OCI-LY7 (cell line): ENCODE measurements at regions not wholly inside any gene's neighbourhood (a gene's known extent, or its start where the extent isn't known, plus 50 kb on each side); places are given as distances from the start of the nearest gene placed in this dataset.

Experiments used
- BruUV-seq: library from RNA; stranded (reverse); fragments of 400-500 nt; replicated peaks from 2 replicates; lab custom pipeline; 2021; lab: Mats Ljungman, UMichigan
- CTCF ChIA-PET: fragments of 300-600 bp; sonication (Branson Sonifier 250); formaldehyde crosslinking; loops from one replicate; lab custom pipeline; 2022; ENCODE audit warnings: antibody characterized with exemption; ENCODE audit not compliant: unreplicated experiment; lab: Charles Lee
- POLR2A ChIA-PET: fragments of 300-600 bp; sonication (Branson Sonifier 250); formaldehyde crosslinking; loops from one replicate; lab custom pipeline; 2022; ENCODE audit warnings: antibody characterized with exemption; lab: Charles Lee
- DNase-seq: peaks from one replicate; pipeline ENCODE4 v3.0.0-alpha.2; 2015; ENCODE audit warnings: low spot score
- H2AFZ ChIP-seq: fragments of 200-600 bp; sonication (generic), shearing (Covaris generic); 2 replicates; pipeline ENCODE4 v1.6.1; 2014; ENCODE audit warnings: mild to moderate bottlenecking, antibody characterized with exemption, low read length, moderate library complexity
- H3K27ac ChIP-seq: fragments of 200-600 bp; sonication (generic); 2 replicates; pipeline ENCODE4 v1.5.1; 2014; ENCODE audit warnings: mixed run types, low read depth, mild to moderate bottlenecking, moderate library complexity, low read length, inconsistent platforms; ENCODE audit not compliant: poor library complexity, severe bottlenecking
- H3K36me3 ChIP-seq: fragments of 200-600 bp; sonication (generic); 2 replicates; pipeline ENCODE4 v1.6.1; 2014; ENCODE audit warnings: mild to moderate bottlenecking, antibody characterized with exemption, low read length, moderate library complexity, mixed read lengths; ENCODE audit not compliant: insufficient read depth
- H3K4me1 ChIP-seq: fragments of 200-600 bp; sonication (generic); 2 replicates; pipeline ENCODE4 v1.5.1; 2014; ENCODE audit warnings: mild to moderate bottlenecking, low read length; ENCODE audit not compliant: insufficient read depth, poor library complexity, severe bottlenecking
- H3K4me2 ChIP-seq: fragments of 200-600 bp; sonication (generic); 2 replicates; pipeline ENCODE4 v1.6.1; 2014; ENCODE audit warnings: mild to moderate bottlenecking, low read length
- H3K4me3 ChIP-seq: fragments of 200-600 bp; sonication (generic); 2 replicates; pipeline ENCODE4 v1.5.1; 2014; ENCODE audit warnings: mild to moderate bottlenecking, low read depth, low read length; ENCODE audit not compliant: poor library complexity, severe bottlenecking
- H3K79me2 ChIP-seq: fragments of 200-600 bp; sonication (generic); 2 replicates; pipeline ENCODE4 v1.6.1; 2016; ENCODE audit warnings: low read depth, mild to moderate bottlenecking, low read length, moderate library complexity, mixed read lengths; ENCODE audit not compliant: insufficient read depth
- H3K9me2 ChIP-seq: fragments of 200-600 bp; sonication (generic); 2 replicates; pipeline ENCODE4 v1.6.1; 2016; ENCODE audit warnings: mild to moderate bottlenecking, low read length, mixed read lengths; ENCODE audit not compliant: insufficient read depth
- H3K9me3 ChIP-seq: fragments of 200-600 bp; sonication (generic); 2 replicates; pipeline ENCODE4 v1.6.1; 2014; ENCODE audit warnings: mild to moderate bottlenecking, mixed run types, low read length, mixed read lengths
- H4K20me1 ChIP-seq: fragments of 200-600 bp; sonication (generic); 2 replicates; pipeline ENCODE4 v1.6.1; 2014; ENCODE audit warnings: mild to moderate bottlenecking, antibody characterized with exemption, low read length, moderate library complexity, mixed read lengths; ENCODE audit not compliant: insufficient read depth
- EZH2phosphoT487 ChIP-seq: fragments of 200-600 bp; sonication (generic); IDR thresholded peaks from 2 replicates; pipeline ENCODE4 v1.6.1; 2018; ENCODE audit warnings: low read depth, borderline replicate concordance, mild to moderate bottlenecking, mixed run types, antibody characterized with exemption, low read length, moderate library complexity, mixed read lengths
- intact Hi-C: fragments of 100-400 bp; cut with micrococcal nuclease; formaldehyde crosslinking; loops from one replicate; pipeline ENCODE4 v1.10.0; 2022; ENCODE audit not compliant: unreplicated experiment
- TF ChIP-seq, protein P1 (sequence below): fragments of 200-600 bp; sonication (generic); conservative IDR thresholded peaks from 2 replicates; pipeline ENCODE4 v1.5.1; 2014; ENCODE audit warnings: mild to moderate bottlenecking, antibody characterized with exemption, low read length, moderate library complexity, mixed read lengths

DNA sequence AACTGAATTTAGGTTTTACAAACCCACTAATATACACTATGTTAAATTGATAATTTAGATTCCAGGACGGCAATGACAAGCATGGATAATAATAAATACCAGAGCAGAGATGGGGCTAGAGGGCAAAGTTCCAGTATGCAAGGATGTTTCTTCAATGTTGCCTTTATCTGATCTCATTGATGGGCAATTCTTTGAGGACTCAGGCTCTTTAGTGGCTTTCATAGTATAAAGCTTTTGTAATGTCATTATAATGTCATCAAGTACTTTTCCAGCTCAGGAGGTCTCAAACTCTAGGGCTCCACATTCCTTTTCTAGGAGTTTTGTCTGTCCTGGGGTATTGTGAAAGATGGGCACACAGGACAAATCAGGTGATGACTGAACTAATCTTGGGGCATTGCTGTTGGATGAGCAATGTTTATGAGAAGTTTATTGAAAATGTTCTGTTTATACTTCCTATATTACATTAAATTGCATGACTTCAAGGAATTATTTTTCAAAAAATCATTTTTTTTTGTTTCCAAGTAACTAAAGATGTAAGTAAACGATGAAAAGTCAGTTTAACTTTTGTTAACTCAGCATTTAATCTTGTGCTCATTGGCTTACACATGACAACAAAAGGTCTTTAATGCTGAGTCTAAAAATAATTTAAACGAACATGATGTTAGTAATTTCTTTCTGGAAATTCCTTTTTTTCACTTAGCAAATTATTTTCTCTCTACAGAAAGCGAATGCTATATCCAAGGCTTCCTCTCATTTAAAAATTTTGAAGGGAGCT is 116.4 kb downstream of the OXSM start:
- no peak overlapping the region for H3K4me2 ChIP-seq
- no peaks in the 10 kb centered on the region for H3K4me1 ChIP-seq
- no peaks in the 10 kb centered on the region for H3K9me3 ChIP-seq
- H3K79me2 ChIP-seq: no peaks in the 10 kb centered on the region
- BruUV-seq: no TSS peak
- TF ChIP-seq EZH2phosphoT487: no peak
- TF ChIP-seq, protein P1, sequence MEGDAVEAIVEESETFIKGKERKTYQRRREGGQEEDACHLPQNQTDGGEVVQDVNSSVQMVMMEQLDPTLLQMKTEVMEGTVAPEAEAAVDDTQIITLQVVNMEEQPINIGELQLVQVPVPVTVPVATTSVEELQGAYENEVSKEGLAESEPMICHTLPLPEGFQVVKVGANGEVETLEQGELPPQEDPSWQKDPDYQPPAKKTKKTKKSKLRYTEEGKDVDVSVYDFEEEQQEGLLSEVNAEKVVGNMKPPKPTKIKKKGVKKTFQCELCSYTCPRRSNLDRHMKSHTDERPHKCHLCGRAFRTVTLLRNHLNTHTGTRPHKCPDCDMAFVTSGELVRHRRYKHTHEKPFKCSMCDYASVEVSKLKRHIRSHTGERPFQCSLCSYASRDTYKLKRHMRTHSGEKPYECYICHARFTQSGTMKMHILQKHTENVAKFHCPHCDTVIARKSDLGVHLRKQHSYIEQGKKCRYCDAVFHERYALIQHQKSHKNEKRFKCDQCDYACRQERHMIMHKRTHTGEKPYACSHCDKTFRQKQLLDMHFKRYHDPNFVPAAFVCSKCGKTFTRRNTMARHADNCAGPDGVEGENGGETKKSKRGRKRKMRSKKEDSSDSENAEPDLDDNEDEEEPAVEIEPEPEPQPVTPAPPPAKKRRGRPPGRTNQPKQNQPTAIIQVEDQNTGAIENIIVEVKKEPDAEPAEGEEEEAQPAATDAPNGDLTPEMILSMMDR: no peak
- H4K20me1 ChIP-seq: no peaks in the 10 kb centered on the region
- intact Hi-C loops: no loop called here
- no peaks in the 10 kb centered on the region for H3K9me2 ChIP-seq
- DNase-seq: no peak
- H3K36me3 ChIP-seq: no peaks in the 10 kb centered on the region
- CTCF ChIA-PET: no interaction called here
- no peak overlapping the region for H2AFZ ChIP-seq
- POLR2A ChIA-PET: interaction anchor here (0.6 kb wide), 1 partner anchor 18 kb away, joined by 3 read pairs; no protein-coding TSS in a partner anchor
- no peak overlapping the region for H3K27ac ChIP-seq
- H3K4me3 ChIP-seq: no peak overlapping the region

DNA sequence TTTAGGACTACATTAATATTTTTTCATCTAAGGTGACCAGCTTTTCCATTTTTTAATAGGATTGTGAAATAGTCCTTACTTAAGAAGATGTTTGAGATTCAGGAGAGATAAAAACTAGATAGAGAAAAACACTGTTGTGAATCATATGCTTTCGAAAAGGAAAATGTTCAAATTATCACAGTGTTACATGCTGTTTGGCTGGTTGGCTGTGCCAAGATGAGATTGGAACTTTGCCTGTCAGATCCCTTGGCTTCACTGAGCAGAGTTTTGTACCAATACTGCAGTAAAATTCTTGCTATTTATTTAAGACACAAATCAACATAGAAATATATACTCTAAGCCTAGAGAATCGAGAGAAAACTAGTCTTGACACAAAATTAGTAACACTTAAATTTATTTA is 117.2 kb downstream of the OXSM start:
- Histone ChIP-seq H3K9me3 (no peaks in the 10 kb centered on the region), H3K79me2 (no peaks in the 10 kb centered on the region), H4K20me1 (no peaks in the 10 kb centered on the region), H3K9me2 (no peaks in the 10 kb centered on the region), H3K4me3 (no peak overlapping the region), H3K36me3 (no peaks in the 10 kb centered on the region), H2AFZ (no peak overlapping the region), H3K27ac (no peak overlapping the region), H3K4me2 (no peak overlapping the region), H3K4me1 (no peaks in the 10 kb centered on the region)
- POLR2A ChIA-PET: no interaction called here
- DNase-seq: no peak
- TF ChIP-seq, protein P1: no peak
- TF ChIP-seq EZH2phosphoT487: no peak
- CTCF ChIA-PET: interaction anchor here (1.0 kb wide), 1 partner anchor 42 kb away, joined by 3 read pairs; no protein-coding TSS in a partner anchor
- intact Hi-C loops: no loop called here
- no TSS peak for BruUV-seq

- no peak overlapping the region for H2AFZ ChIP-seq
- no peaks in the 10 kb centered on the region for H3K4me1 ChIP-seq
- no peaks in the 10 kb centered on the region for H3K9me3 ChIP-seq
- ChIA-PET CTCF (no interaction called here), POLR2A (no interaction called here)
- H3K36me3 ChIP-seq: no peaks in the 10 kb centered on the region
- BruUV-seq: no TSS peak
- no peak overlapping the region for H3K27ac ChIP-seq
- no peak for TF ChIP-seq EZH2phosphoT487
- TF ChIP-seq, protein P1: no peak
- H3K79me2 ChIP-seq: no peaks in the 10 kb centered on the region
- H3K4me2 ChIP-seq: no peak overlapping the region
- no peaks in the 10 kb centered on the region for H4K20me1 ChIP-seq
- intact Hi-C loops: no loop called here
- no peak overlapping the region for H3K4me3 ChIP-seq
- H3K9me2 ChIP-seq: no peaks in the 10 kb centered on the region
- DNase-seq: no peak
Measured at GRCh38 chr3:25910105-25910504, 120.2 kb downstream of the OXSM start.
